ENCODE measurements at regions not wholly inside any gene's neighbourhood (a gene's known extent, or its start where the extent isn't known, plus 50 kb on each side); places are given as distances from the start of the nearest gene placed in this dataset.

DNA sequence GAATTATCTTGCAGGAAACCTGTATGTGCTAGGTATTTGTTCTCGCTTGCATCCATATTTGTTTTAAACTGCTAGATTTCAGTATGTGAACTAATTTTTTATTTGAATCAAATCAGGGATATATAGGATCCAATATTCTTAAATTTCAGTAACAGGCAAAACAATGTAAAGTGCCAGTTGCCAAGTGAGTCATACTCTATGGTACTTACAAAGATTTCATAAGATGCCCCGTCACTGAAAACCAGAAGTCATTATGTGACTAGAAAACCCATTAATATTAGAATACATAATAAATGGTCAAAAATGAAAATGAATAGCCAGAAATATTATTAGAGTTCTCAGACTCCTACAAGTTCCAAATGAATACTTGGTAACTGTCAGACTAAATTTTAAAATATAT is 481.2 kb downstream of the TFAP2A start:
- TF ChIP-seq, protein P1, sequence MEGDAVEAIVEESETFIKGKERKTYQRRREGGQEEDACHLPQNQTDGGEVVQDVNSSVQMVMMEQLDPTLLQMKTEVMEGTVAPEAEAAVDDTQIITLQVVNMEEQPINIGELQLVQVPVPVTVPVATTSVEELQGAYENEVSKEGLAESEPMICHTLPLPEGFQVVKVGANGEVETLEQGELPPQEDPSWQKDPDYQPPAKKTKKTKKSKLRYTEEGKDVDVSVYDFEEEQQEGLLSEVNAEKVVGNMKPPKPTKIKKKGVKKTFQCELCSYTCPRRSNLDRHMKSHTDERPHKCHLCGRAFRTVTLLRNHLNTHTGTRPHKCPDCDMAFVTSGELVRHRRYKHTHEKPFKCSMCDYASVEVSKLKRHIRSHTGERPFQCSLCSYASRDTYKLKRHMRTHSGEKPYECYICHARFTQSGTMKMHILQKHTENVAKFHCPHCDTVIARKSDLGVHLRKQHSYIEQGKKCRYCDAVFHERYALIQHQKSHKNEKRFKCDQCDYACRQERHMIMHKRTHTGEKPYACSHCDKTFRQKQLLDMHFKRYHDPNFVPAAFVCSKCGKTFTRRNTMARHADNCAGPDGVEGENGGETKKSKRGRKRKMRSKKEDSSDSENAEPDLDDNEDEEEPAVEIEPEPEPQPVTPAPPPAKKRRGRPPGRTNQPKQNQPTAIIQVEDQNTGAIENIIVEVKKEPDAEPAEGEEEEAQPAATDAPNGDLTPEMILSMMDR (IDR thresholded peaks at IDR 0.05; ENCODE audit: low read depth, low read length, missing control alignments): no peak
- no peak for DNase-seq (ENCODE audit: extremely low read depth, low read depth)
- no peak overlapping the region for H3K4me3 ChIP-seq (replicated peaks; ENCODE audit: low read depth, low read length)

DNA sequence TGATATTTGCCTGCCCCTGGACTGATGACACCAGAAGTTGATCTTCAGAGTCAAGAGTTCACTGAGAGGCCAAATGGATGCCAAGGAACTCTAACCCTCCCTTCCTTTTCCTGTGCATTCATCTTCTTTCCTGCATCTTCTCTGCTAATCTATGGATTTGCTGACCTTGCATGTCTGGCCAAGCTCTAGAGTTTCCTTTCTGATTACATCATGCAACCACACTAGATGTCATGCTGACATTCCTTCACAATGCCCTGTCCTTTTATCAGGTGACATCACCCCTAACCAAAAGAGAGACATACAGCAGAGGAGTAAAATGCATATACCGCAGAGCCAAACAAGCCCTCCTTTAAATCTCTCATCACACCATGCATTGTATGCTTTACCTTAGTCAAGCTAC is 487.6 kb downstream of the TFAP2A start:
- no peak overlapping the region for H3K4me3 ChIP-seq (replicated peaks; ENCODE audit: low read depth, low read length)
- TF ChIP-seq, protein P1 (IDR thresholded peaks at IDR 0.05; ENCODE audit: low read depth, low read length, missing control alignments): no peak
- DNase-seq (ENCODE audit: extremely low read depth, low read depth): no peak

DNA sequence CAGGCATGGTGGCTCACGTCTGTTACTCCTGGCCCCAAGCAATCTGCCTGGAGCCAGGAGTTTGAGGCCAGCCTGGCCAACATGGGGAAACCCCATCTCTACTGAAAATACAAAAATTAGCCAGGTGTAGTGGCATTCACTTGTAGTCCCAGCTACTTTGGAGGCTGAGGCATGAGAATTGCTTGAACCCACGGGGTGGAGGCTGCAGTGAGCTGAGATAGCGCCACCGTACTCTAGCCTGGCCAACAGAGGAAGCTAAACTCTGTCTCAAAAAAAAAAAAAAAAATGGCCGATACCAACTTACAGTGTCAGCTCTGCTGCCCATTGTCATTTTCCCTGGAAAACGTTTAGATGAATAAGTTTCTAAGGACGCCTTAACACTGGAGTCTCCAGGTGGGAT is 489.9 kb downstream of the TFAP2A start:
- TF ChIP-seq, protein P1 (IDR thresholded peaks at IDR 0.05; ENCODE audit: low read depth, low read length, missing control alignments): no peak
- no peak for DNase-seq (ENCODE audit: extremely low read depth, low read depth)
- no peak overlapping the region for H3K4me3 ChIP-seq (replicated peaks; ENCODE audit: low read depth, low read length)

DNA sequence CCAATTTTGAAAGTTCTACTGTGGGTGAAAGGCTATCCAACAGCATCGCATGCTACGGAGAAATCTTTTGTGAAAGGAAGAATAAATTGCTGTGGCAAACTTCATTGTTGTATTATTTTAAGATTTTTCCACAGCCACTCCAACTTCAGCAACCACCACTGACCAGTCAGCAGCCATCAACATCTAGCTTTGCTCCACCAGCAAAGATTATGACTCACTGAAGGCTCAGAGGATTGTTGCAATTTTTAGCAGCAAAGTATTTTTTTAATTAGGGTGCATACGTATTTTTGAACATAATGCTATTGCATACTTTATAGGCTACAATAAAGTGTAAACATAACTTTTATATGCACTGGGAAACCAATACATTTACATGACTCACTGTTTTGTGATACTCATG is 493.5 kb downstream of the TFAP2A start:
- peak; percentile 60 for DNase-seq (ENCODE audit: extremely low read depth, low read depth)
- no peak overlapping the region for H3K4me3 ChIP-seq (replicated peaks; ENCODE audit: low read depth, low read length)
- TF ChIP-seq, protein P1 (IDR thresholded peaks at IDR 0.05; ENCODE audit: low read depth, low read length, missing control alignments): no peak

DNA sequence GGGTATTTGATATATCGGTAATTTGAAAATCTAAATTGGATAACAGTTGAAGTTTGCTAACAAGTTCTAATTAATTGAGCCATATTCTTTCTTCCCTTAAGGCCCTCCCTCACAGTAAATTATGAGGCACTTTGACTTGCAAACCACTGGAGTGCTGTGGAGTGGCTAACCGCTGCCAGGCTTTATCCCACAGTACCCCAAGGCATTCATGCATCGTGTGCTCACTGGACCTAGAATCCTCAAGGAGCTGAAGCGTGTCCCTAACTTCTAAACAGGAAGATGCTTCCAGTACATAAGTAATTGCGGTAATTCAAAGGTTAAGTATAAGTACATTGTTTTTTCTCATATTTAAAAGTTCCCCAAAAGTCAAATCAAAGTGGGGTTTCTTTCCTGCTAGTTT is 499.9 kb downstream of the TFAP2A start:
- DNase-seq (ENCODE audit: extremely low read depth, low read depth): no peak
- TF ChIP-seq, protein P1 (IDR thresholded peaks at IDR 0.05; ENCODE audit: low read depth, low read length, missing control alignments): no peak
- no peak overlapping the region for H3K4me3 ChIP-seq (replicated peaks; ENCODE audit: low read depth, low read length)

DNA sequence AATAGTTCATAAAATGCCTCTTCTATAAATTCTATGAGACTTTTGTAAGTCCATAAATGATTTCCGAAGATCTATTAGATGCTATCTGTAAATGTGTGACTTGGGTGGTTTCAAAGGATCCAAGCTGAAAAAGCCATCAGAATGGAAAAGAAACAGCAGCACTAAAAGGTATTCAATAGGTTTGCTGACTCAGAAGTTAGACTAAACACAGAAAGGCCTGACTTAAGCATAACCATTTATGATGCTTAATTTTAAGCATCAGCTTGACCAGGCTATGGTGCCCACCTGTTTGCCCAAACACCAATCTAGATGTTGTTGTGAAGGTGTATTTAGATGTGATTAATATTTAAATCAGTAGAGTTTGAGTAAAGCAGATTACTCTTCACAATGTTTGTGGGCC is 513.5 kb downstream of the TFAP2A start:
- H3K4me3 ChIP-seq (replicated peaks; ENCODE audit: low read depth, low read length): no peak overlapping the region
- DNase-seq (ENCODE audit: extremely low read depth, low read depth): no peak
- TF ChIP-seq, protein P1 (IDR thresholded peaks at IDR 0.05; ENCODE audit: low read depth, low read length, missing control alignments): no peak

DNA sequence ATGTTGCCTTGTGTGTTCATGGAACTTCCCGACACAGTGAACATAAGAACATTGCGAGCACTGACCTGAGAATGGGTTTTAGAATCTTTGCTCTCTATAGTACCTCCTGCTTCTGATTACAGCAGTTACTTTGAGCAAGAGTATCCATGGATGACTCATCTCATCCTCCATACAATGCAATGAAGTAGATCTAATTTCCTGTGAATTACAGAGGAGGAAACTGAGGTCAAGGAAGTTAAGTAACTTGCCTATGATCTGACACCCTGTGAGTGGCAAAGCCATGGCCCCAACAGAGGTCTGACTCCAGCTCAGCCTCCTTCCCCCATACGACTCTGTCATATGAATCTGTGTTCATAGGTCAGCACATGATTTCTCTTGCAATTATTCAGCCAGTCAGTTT is 518.1 kb downstream of the TFAP2A start:
- H3K4me3 ChIP-seq (replicated peaks; ENCODE audit: low read depth, low read length): no peak overlapping the region
- TF ChIP-seq, protein P1 (IDR thresholded peaks at IDR 0.05; ENCODE audit: low read depth, low read length, missing control alignments): no peak
- DNase-seq (ENCODE audit: extremely low read depth, low read depth): no peak
